Right atrium auricular region (tissue), 2 donors: ENCODE measurements at regions not wholly inside any gene's neighbourhood (a gene's known extent, or its start where the extent isn't known, plus 50 kb on each side); places are given as distances from the start of the nearest gene placed in this dataset.

Experiments used
- DNase-seq: peaks from one replicate; pipeline ENCODE4 v3.0.0-alpha.2; 2019; ENCODE audit warnings: low spot score
- H3K27ac ChIP-seq, 2 donors: fragments of 200-600 bp; sonication (generic); 1 replicate in 1 of 2; 2 replicates in 1 of 2; pipeline ENCODE4 v1.5.1; 2016 to 2019
- H3K27me3 ChIP-seq, 2 donors: fragments of 200-600 bp; sonication (generic); one replicate each; pipeline versions ENCODE4 v1.5.1 to v1.6.0; 2017 to 2019
- H3K36me3 ChIP-seq: fragments of 200-600 bp; sonication (generic); one replicate; pipeline ENCODE4 v1.5.1; 2016
- H3K4me1 ChIP-seq, 2 donors: fragments of 200-600 bp; sonication (generic); one replicate each; pipeline versions ENCODE4 v1.5.1 to v1.6.0; 2017 to 2019
- H3K4me3 ChIP-seq, 2 donors: fragments of 200-600 bp; sonication (generic); 1 replicate in 1 of 2; 2 replicates in 1 of 2; pipeline ENCODE4 v1.5.1; 2017 to 2019; ENCODE audit warnings: mild to moderate bottlenecking in 1 of 2, moderate library complexity in 1 of 2
- H3K9me3 ChIP-seq, 2 donors: fragments of 200-600 bp; sonication (generic); one replicate each; pipeline ENCODE4 v1.5.1; 2019
- TF ChIP-seq, protein P1 (sequence below), 2 donors: fragments of 200-600 bp; sonication (generic); IDR thresholded peaks; one replicate each; pipeline ENCODE4 v1.5.1; 2019; ENCODE audit warnings: antibody characterized with exemption in 2 of 2

DNA sequence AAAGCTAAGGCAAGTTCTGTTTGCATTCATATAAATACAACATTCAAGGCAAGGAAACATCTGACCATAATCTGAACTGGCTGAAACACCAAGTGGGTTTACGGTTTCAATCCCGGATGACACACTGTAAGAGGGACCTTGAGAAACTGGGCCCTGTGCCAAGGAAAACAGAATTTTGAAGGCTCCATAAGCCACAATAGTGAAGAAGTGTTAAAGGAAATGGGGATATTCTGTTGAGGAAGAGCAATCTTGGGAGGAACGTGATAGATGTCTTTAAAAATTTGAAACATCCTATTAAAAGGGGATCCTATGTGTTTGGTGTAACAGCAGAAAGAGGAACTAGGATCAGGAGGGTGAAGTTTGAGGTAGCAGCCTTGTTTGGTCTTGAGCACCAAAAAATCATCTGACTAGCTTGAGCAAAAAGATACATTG, 82.4 kb upstream of the TAB2 start:
- TF ChIP-seq, protein P1, sequence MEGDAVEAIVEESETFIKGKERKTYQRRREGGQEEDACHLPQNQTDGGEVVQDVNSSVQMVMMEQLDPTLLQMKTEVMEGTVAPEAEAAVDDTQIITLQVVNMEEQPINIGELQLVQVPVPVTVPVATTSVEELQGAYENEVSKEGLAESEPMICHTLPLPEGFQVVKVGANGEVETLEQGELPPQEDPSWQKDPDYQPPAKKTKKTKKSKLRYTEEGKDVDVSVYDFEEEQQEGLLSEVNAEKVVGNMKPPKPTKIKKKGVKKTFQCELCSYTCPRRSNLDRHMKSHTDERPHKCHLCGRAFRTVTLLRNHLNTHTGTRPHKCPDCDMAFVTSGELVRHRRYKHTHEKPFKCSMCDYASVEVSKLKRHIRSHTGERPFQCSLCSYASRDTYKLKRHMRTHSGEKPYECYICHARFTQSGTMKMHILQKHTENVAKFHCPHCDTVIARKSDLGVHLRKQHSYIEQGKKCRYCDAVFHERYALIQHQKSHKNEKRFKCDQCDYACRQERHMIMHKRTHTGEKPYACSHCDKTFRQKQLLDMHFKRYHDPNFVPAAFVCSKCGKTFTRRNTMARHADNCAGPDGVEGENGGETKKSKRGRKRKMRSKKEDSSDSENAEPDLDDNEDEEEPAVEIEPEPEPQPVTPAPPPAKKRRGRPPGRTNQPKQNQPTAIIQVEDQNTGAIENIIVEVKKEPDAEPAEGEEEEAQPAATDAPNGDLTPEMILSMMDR (IDR thresholded peaks at IDR 0.05), result no peak
- Histone ChIP-seq H3K4me3 (no peak overlapping the region), H3K4me1 (peaks cover 0 to 5% of the 10 kb centered on the region in 2 donors), H3K36me3 (no peaks in the 10 kb centered on the region), H3K27me3 (no peaks in the 10 kb centered on the region), H3K9me3 (no peaks in the 10 kb centered on the region), H3K27ac (no peak overlapping the region)
- DNase-seq, result no peak

GRCh38 chr6:149236589-149236988, 80.9 kb upstream of the TAB2 start:
- Histone ChIP-seq H3K4me1 (peaks cover 0 to 5% of the 10 kb centered on the region in 2 donors), H3K27ac (no peak overlapping the region), H3K36me3 (no peaks in the 10 kb centered on the region), H3K9me3 (no peaks in the 10 kb centered on the region), H3K27me3 (no peaks in the 10 kb centered on the region), H3K4me3 (no peak overlapping the region)
- DNase-seq, result no peak
- TF ChIP-seq, protein P1 (IDR thresholded peaks at IDR 0.05), result no peak

DNA sequence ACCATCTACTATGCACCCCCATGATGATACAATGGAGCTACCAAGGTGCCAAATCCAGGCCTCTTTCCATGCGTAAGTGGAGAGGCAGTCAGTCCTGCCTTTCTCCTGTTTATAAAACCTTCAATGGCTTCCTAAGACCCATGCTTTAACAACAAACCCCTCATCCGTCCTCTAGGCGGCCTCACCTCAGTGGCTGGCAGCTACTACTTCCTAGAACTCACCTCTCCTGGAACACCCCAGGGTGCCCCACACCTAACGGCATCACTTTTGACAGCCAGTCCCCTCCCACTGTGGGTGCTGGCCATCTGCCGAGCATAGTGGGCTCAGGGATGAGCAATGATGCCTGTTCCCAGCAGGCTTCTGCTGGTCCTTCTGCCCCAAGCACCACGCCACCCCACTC, 80.0 kb upstream of the TAB2 start:
- no peaks in the 10 kb centered on the region for H3K36me3 ChIP-seq
- TF ChIP-seq, protein P1 (IDR thresholded peaks at IDR 0.05), result no peak
- H3K4me3 ChIP-seq, result no peak overlapping the region
- no peaks in the 10 kb centered on the region for H3K9me3 ChIP-seq
- H3K27me3 ChIP-seq, result no peaks in the 10 kb centered on the region
- H3K27ac ChIP-seq, result no peak overlapping the region
- no peak for DNase-seq
- peaks cover 0 to 5% of the 10 kb centered on the region in 2 donors for H3K4me1 ChIP-seq

DNA sequence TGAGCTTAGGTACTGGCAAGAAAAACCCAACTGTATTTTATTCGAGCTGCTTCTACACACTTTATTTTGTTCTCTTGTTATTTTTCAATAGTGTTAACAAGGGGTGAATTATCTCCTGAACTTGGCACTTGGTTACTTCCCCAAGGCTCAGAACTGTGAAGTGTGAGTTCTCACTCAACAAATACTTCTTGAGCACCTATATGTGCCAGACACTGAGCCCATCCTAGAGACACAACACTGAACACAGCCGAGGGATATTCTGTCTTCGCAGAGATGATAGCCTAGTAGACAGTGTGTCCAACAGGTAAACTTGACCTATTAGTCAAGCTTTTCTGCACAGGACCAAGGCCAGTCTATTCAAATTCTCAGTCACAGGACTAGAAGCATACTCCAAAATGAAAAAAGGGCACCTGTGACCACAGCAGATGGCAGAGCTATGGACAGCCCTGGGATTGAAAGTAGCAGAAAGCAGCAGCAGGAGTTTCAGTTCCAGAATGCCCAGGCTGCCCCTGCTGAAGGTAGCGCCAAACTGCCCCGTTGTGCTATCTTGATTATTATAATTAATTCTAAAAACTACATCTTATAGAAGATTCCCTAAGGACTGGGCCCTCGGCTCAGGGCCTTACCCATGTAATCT, 77.8 kb upstream of the TAB2 start:
- no peaks in the 10 kb centered on the region for H3K27me3 ChIP-seq
- H3K4me3 ChIP-seq, result no peak overlapping the region
- no peaks in the 10 kb centered on the region for H3K4me1 ChIP-seq
- no peak for DNase-seq
- no peaks in the 10 kb centered on the region for H3K9me3 ChIP-seq
- no peaks in the 10 kb centered on the region for H3K36me3 ChIP-seq
- TF ChIP-seq, protein P1 (IDR thresholded peaks at IDR 0.05), result no peak
- no peak overlapping the region for H3K27ac ChIP-seq

GRCh38 chr6:149242883-149243282, 74.6 kb upstream of the TAB2 start:
- H3K36me3 ChIP-seq, result no peaks in the 10 kb centered on the region
- TF ChIP-seq, protein P1 (IDR thresholded peaks at IDR 0.05), result no peak
- no peak overlapping the region for H3K4me3 ChIP-seq
- no peaks in the 10 kb centered on the region for H3K27me3 ChIP-seq
- H3K9me3 ChIP-seq, result no peaks in the 10 kb centered on the region
- no peak for DNase-seq
- no peaks in the 10 kb centered on the region for H3K4me1 ChIP-seq
- no peak overlapping the region for H3K27ac ChIP-seq

GRCh38 chr6:149244105-149244504, 73.4 kb upstream of the TAB2 start:
- no peak overlapping the region for H3K4me3 ChIP-seq
- no peaks in the 10 kb centered on the region for H3K27me3 ChIP-seq
- H3K36me3 ChIP-seq, result no peaks in the 10 kb centered on the region
- H3K9me3 ChIP-seq, result no peaks in the 10 kb centered on the region
- DNase-seq, result no peak
- TF ChIP-seq, protein P1 (IDR thresholded peaks at IDR 0.05), result no peak
- H3K4me1 ChIP-seq, result no peaks in the 10 kb centered on the region
- no peak overlapping the region for H3K27ac ChIP-seq
